ENCODE measurements at regions not wholly inside any gene's neighbourhood (a gene's known extent, or its start where the extent isn't known, plus 50 kb on each side); places are given as distances from the start of the nearest gene placed in this dataset.
"Not testable (repeated sequence)": the region's sequence is repeated elsewhere in the genome, so short reads cannot be mapped to it uniquely, and the experiment has no call there.

- DNase-seq (ENCODE audit: low spot score), result peak; percentile 94
- intact Hi-C loops (cut with DNase I), result no loop called here
These were observed 121.3 kb upstream of the WIPF3 start for GRCh38 chr7:29684787-29685650.

- DNase-seq (ENCODE audit: low spot score); intact Hi-C loops (cut with DNase I): not testable (repeated sequence)
These were observed 120.5 kb upstream of the WIPF3 start for GRCh38 chr7:29685651-29686271.

GRCh38 chr7:29690510-29690909, 115.8 kb upstream of the WIPF3 start:
- DNase-seq (ENCODE audit: low spot score); intact Hi-C loops (cut with DNase I): not testable (repeated sequence)

- DNase-seq (ENCODE audit: low spot score); intact Hi-C loops (cut with DNase I): not testable (repeated sequence)
These were observed 109.9 kb upstream of the WIPF3 start for GRCh38 chr7:29696402-29696801.

GRCh38 chr7:29699723-29700122, 106.6 kb upstream of the WIPF3 start:
- DNase-seq (ENCODE audit: low spot score); intact Hi-C loops (cut with DNase I): not testable (repeated sequence)

GRCh38 chr7:29701540-29701939, 104.8 kb upstream of the WIPF3 start:
- intact Hi-C loops (cut with DNase I); DNase-seq (ENCODE audit: low spot score): not testable (repeated sequence)

- DNase-seq (ENCODE audit: low spot score); intact Hi-C loops (cut with DNase I): not testable (repeated sequence)
These were observed 102.5 kb upstream of the WIPF3 start for GRCh38 chr7:29703830-29704229.

- DNase-seq (ENCODE audit: low spot score); intact Hi-C loops (cut with DNase I): not testable (repeated sequence)
These were observed 97.3 kb upstream of the WIPF3 start for GRCh38 chr7:29709002-29709401.

GRCh38 chr7:29723127-29723526, 83.2 kb upstream of the WIPF3 start:
- DNase-seq (ENCODE audit: low spot score); intact Hi-C loops (cut with DNase I): not testable (repeated sequence)

- intact Hi-C loops (cut with DNase I), result no loop called here
These were observed 82.7 kb upstream of the WIPF3 start for GRCh38 chr7:29723599-29723998.

GRCh38 chr7:29729534-29730165, 76.7 kb upstream of the WIPF3 start:
- DNase-seq (ENCODE audit: low spot score); intact Hi-C loops (cut with DNase I): not testable (repeated sequence)

More at GRCh38 chr7:29723599-29723998, 82.7 kb upstream of the WIPF3 start:
- no peak for DNase-seq (ENCODE audit: low spot score)

- intact Hi-C loops (cut with DNase I), result no loop called here
- DNase-seq (ENCODE audit: low spot score), result no peak
These were observed 72.0 kb upstream of the WIPF3 start for GRCh38 chr7:29734246-29734731.

- intact Hi-C loops (cut with DNase I); DNase-seq (ENCODE audit: low spot score): not testable (repeated sequence)
These were observed 58.6 kb upstream of the WIPF3 start for GRCh38 chr7:29747645-29748245.

- intact Hi-C loops (cut with DNase I), result no loop called here
- DNase-seq (ENCODE audit: low spot score), result no peak
These were observed 57.8 kb upstream of the WIPF3 start for GRCh38 chr7:29748286-29749099.

GRCh38 chr7:29749701-29750321, 56.5 kb upstream of the WIPF3 start:
- intact Hi-C loops (cut with DNase I), result loop anchor here (5.0 to 10.0 kb wide), 2 partner anchors 165 to 172 kb away; no protein-coding TSS in a partner anchor
- DNase-seq (ENCODE audit: low spot score), result no peak

GRCh38 chr7:29750373-29750940, 55.9 kb upstream of the WIPF3 start:
- intact Hi-C loops (cut with DNase I), result loop anchor here (5.0 to 10.0 kb wide), 2 partner anchors 164 to 172 kb away; no protein-coding TSS in a partner anchor
- not testable (repeated sequence) for DNase-seq (ENCODE audit: low spot score)

GRCh38 chr7:29751012-29751411, 55.3 kb upstream of the WIPF3 start:
- DNase-seq (ENCODE audit: low spot score), result not testable (repeated sequence)
- intact Hi-C loops (cut with DNase I), result loop anchor here (5.0 to 10.0 kb wide), 2 partner anchors 164 to 171 kb away; no protein-coding TSS in a partner anchor

Measured in posterior vena cava (tissue), 2 donors.